ENCODE measurements at regions not wholly inside any gene's neighbourhood (a gene's known extent, or its start where the extent isn't known, plus 50 kb on each side); places are given as distances from the start of the nearest gene placed in this dataset.

- no peak for DNase-seq (ENCODE audit: low read depth)
- FAIRE-seq, result no peak
- no peak for TF ChIP-seq CTCF (IDR thresholded peaks at IDR 0.05; ENCODE audit: insufficient read depth, low read length, severe bottlenecking)
- Histone ChIP-seq H3K36me3 (ENCODE audit: control insufficient read depth, insufficient read depth, low read length) (no peaks in the 10 kb centered on the region), H3K4me3 (ENCODE audit: low read depth, low read length) (no peak overlapping the region), H3K27me3 (ENCODE audit: control insufficient read depth, insufficient read depth, low read length) (peaks cover 4% of the 10 kb centered on the region)
Measured at GRCh38 chr17:77774182-77774581, 184.3 kb upstream of the TNRC6C start.

GRCh38 chr17:77778636-77779489, 179.6 kb upstream of the TNRC6C start:
- Histone ChIP-seq H3K4me3 (ENCODE audit: low read depth, low read length) (no peak overlapping the region), H3K27me3 (ENCODE audit: control insufficient read depth, insufficient read depth, low read length) (peaks cover 7% of the 10 kb centered on the region), H3K36me3 (ENCODE audit: control insufficient read depth, insufficient read depth, low read length) (no peaks in the 10 kb centered on the region)
- FAIRE-seq, result no peak
- TF ChIP-seq CTCF (IDR thresholded peaks at IDR 0.05; ENCODE audit: insufficient read depth, low read length, severe bottlenecking), result no peak
- peak; percentile 15 for DNase-seq (ENCODE audit: low read depth)

- Histone ChIP-seq H3K27me3 (ENCODE audit: control insufficient read depth, insufficient read depth, low read length) (peaks cover 7% of the 10 kb centered on the region), H3K4me3 (ENCODE audit: low read depth, low read length) (no peak overlapping the region), H3K36me3 (ENCODE audit: control insufficient read depth, insufficient read depth, low read length) (no peaks in the 10 kb centered on the region)
- TF ChIP-seq CTCF (IDR thresholded peaks at IDR 0.05; ENCODE audit: insufficient read depth, low read length, severe bottlenecking), result no peak
- DNase-seq (ENCODE audit: low read depth) (no peak), FAIRE-seq (no peak)
Measured at GRCh38 chr17:77779711-77780539, 178.6 kb upstream of the TNRC6C start.

GRCh38 chr17:77781536-77781935, 177.0 kb upstream of the TNRC6C start:
- no peak for DNase-seq (ENCODE audit: low read depth)
- FAIRE-seq, result no peak
- Histone ChIP-seq H3K4me3 (ENCODE audit: low read depth, low read length) (no peak overlapping the region), H3K27me3 (ENCODE audit: control insufficient read depth, insufficient read depth, low read length) (peaks cover 7% of the 10 kb centered on the region), H3K36me3 (ENCODE audit: control insufficient read depth, insufficient read depth, low read length) (no peaks in the 10 kb centered on the region)
- TF ChIP-seq CTCF (IDR thresholded peaks at IDR 0.05; ENCODE audit: insufficient read depth, low read length, severe bottlenecking), result no peak

- Histone ChIP-seq H3K27me3 (ENCODE audit: control insufficient read depth, insufficient read depth, low read length) (peaks cover 7% of the 10 kb centered on the region), H3K4me3 (ENCODE audit: low read depth, low read length) (no peak overlapping the region), H3K36me3 (ENCODE audit: control insufficient read depth, insufficient read depth, low read length) (no peaks in the 10 kb centered on the region)
- DNase-seq (ENCODE audit: low read depth) (no peak), FAIRE-seq (no peak)
- no peak for TF ChIP-seq CTCF (IDR thresholded peaks at IDR 0.05; ENCODE audit: insufficient read depth, low read length, severe bottlenecking)
Measured at GRCh38 chr17:77782201-77782600, 176.3 kb upstream of the TNRC6C start.

All from bronchial epithelial cell (primary cell).